A549 (cell line): ENCODE measurements at regions not wholly inside any gene's neighbourhood (a gene's known extent, or its start where the extent isn't known, plus 50 kb on each side); places are given as distances from the start of the nearest gene placed in this dataset.

Experiments used
- ATAC-seq, 2 experiments: fragments of 200-7000 bp in 1 of 2; fragments of >200 bp in 1 of 2; cut with Nextera tagmentation in 1 of 2; cut with Tn5 transposase in 1 of 2; 3 replicates each; pipeline versions ENCODE4 v1.8.0 to v1.9.1; 2018 to 2020; ENCODE audit warnings: mild to moderate bottlenecking in 1 of 2, moderate library complexity in 1 of 2
- CTCF ChIA-PET: fragments of 300-600 bp; sonication (Branson Sonifier 250); formaldehyde crosslinking; extraction: SDS; loops from one replicate; lab custom pipeline; 2021; ENCODE audit warnings: antibody characterized with exemption, inconsistent platforms; lab: Yijun Ruan, JAX
- POLR2A ChIA-PET: fragments of 350-600 bp; formaldehyde crosslinking; extraction: SDS; loops from one replicate; lab custom pipeline; 2021; ENCODE audit warnings: antibody characterized with exemption, inconsistent platforms; lab: Yijun Ruan, JAX
- DNase-seq, 2 experiments: peaks; one replicate each; pipeline versions ENCODE4 v3.0.0 to v3.0.0-alpha.2; 2011 to 2016; ENCODE audit warnings: low read depth in 1 of 2, low spot score in 1 of 2
- FAIRE-seq: peaks from 2 replicates; lab custom pipeline; 2011; peaks lifted over from hg19 to GRCh38; lab: Jason Lieb, UNC
- H3K27ac ChIP-seq, 2 experiments: fragments of >200 bp; sonication (Bioruptor Twin); formaldehyde crosslinking; 3 replicates each; pipeline ENCODE4 v1.5.1; 2016 to 2017
- H3K4me1 ChIP-seq: fragments of >200 bp; sonication (Bioruptor Twin); formaldehyde crosslinking; 3 replicates; pipeline ENCODE4 v1.6.1; 2016
- H3K4me2 ChIP-seq: fragments of >200 bp; sonication (Bioruptor Twin); formaldehyde crosslinking; 3 replicates; pipeline ENCODE4 v1.6.1; 2016
- H3K4me3 ChIP-seq: fragments of >200 bp; sonication (Bioruptor Twin); formaldehyde crosslinking; 3 replicates; pipeline ENCODE4 v1.5.1; 2016
- H3K9me3 ChIP-seq: fragments of >200 bp; sonication (Bioruptor Twin); formaldehyde crosslinking; 3 replicates; pipeline ENCODE4 v1.6.1; 2016
- BCL3 ChIP-seq: fragments of >200 bp; sonication (Bioruptor Twin); formaldehyde crosslinking; IDR thresholded peaks from 3 replicates; pipeline ENCODE4 v1.6.1; 2016
- BHLHE40 ChIP-seq: IDR thresholded peaks from 2 replicates; pipeline ENCODE4 v1.6.1; 2012; ENCODE audit warnings: low read depth, low read length, inconsistent platforms
- CBX8 ChIP-seq: fragments of 200-600 bp; sonication (generic); IDR thresholded peaks from 2 replicates; pipeline ENCODE4 v1.6.1; 2016
- CTCF ChIP-seq: fragments of >200 bp; sonication (Bioruptor Twin); formaldehyde crosslinking; IDR thresholded peaks from 3 replicates; pipeline ENCODE4 v1.5.1; 2016
- EHF ChIP-seq: fragments of 250-450 bp; sonication (Bioruptor Pico); IDR thresholded peaks from 2 replicates; pipeline ENCODE4 v1.5.0; 2020; ENCODE audit warnings: mild to moderate bottlenecking
- EP300 ChIP-seq, 2 experiments: fragments of >200 bp; sonication (Bioruptor Twin); formaldehyde crosslinking; IDR thresholded peaks; 2 replicates in 1 of 2; 3 replicates in 1 of 2; pipeline ENCODE4 v1.6.1; 2016 to 2017
- HEYL ChIP-seq: fragments of 250-450 bp; sonication (Bioruptor Pico); IDR thresholded peaks from 2 replicates; pipeline ENCODE4 v1.8.0; 2021; ENCODE audit warnings: mild to moderate bottlenecking, moderate library complexity
- HOXB13 ChIP-seq: fragments of 250-450 bp; sonication (Bioruptor Pico); IDR thresholded peaks from 2 replicates; pipeline ENCODE4 v1.5.0; 2020; ENCODE audit warnings: low read depth, mild to moderate bottlenecking, moderate library complexity
- JUNB ChIP-seq: fragments of >200 bp; sonication (Bioruptor Twin); formaldehyde crosslinking; IDR thresholded peaks from 2 replicates; pipeline ENCODE4 v1.6.1; 2016
- KDM1A ChIP-seq: fragments of 200-600 bp; sonication (generic); IDR thresholded peaks from 2 replicates; pipeline ENCODE4 v1.6.1; 2016; ENCODE audit warnings: low read depth, mild to moderate bottlenecking
- NPAS2 ChIP-seq: fragments of 250-450 bp; sonication (Bioruptor Pico); IDR thresholded peaks from 2 replicates; pipeline ENCODE4 v1.8.0; 2022; ENCODE audit warnings: mild to moderate bottlenecking, moderate library complexity, borderline replicate concordance
- PHF8 ChIP-seq: fragments of 200-600 bp; sonication (generic); IDR thresholded peaks from 2 replicates; pipeline ENCODE4 v1.6.1; 2016; ENCODE audit warnings: low read depth, mild to moderate bottlenecking, antibody characterized with exemption, moderate library complexity, borderline replicate concordance
- RCOR1 ChIP-seq: fragments of 150-350 bp; IDR thresholded peaks from 2 replicates; pipeline ENCODE4 v1.6.1; 2014; ENCODE audit warnings: antibody characterized with exemption, low read length, low read depth
- ZFP36 ChIP-seq: fragments of 450-650 bp; IDR thresholded peaks from 2 replicates; pipeline ENCODE4 v1.6.1; 2014; ENCODE audit warnings: borderline replicate concordance; ENCODE audit not compliant: partially characterized antibody
- ZNF302 ChIP-seq: fragments of 250-450 bp; sonication (Bioruptor Pico); IDR thresholded peaks from 2 replicates; pipeline ENCODE4 v1.9.0; 2021; ENCODE audit warnings: inconsistent platforms, mild to moderate bottlenecking, moderate library complexity
- WGBS: methylation state at CpG from one replicate; pipeline ENCODE4 v1.1.6; 2017; ENCODE audit errors: missing lambda C conversion rate; 5-methylcytosine and 5-hydroxymethylcytosine counted together

GRCh38 chr16:73553941-73554660 is 506.2 kb upstream of the ZFHX3 start:
- Histone ChIP-seq H3K27ac (no peak overlapping the region), H3K4me2 (no peak overlapping the region), H3K4me3 (no peak overlapping the region), H3K4me1 (no peaks in the 10 kb centered on the region), H3K9me3 (no peaks in the 10 kb centered on the region)
- DNase-seq, result no peak
- TF ChIP-seq EHF (CRISPR knock-in tag) (no peak), JUNB (no peak), PHF8 (no peak), HOXB13 (CRISPR knock-in tag) (no peak), ZFP36 (no peak)
- ChIA-PET POLR2A (no interaction called here), CTCF (no interaction called here)
- no peak for ATAC-seq
- no peak for FAIRE-seq
- WGBS, result 36% methylated on average over 10 of the region's 10 CpGs

GRCh38 chr16:73549984-73550631 is 502.2 kb upstream of the ZFHX3 start:
- CTCF ChIA-PET, result no interaction called here
- POLR2A ChIA-PET, result no interaction called here
- no peaks in the 10 kb centered on the region for H3K4me1 ChIP-seq
- TF ChIP-seq NPAS2 (CRISPR knock-in tag) (no peak), JUNB (no peak), BCL3 (no peak), ZNF302 (CRISPR knock-in tag) (no peak), BHLHE40 (no peak), CTCF (no peak)
- no peak for ATAC-seq
- no peak for FAIRE-seq
- H3K4me2 ChIP-seq, result no peak overlapping the region
- H3K9me3 ChIP-seq, result no peaks in the 10 kb centered on the region
- WGBS, result 39% methylated on average over 19 of the region's 19 CpGs
- H3K4me3 ChIP-seq, result no peak overlapping the region
- no peak overlapping the region for H3K27ac ChIP-seq
- no peak for DNase-seq

GRCh38 chr16:73547552-73548403 is 499.9 kb upstream of the ZFHX3 start:
- CTCF ChIA-PET, result interaction anchor here (0.7 kb wide), 1 partner anchor 17 kb away, joined by 4 read pairs; no protein-coding TSS in a partner anchor
- no peak for TF ChIP-seq PHF8
- peak; percentile 6 for TF ChIP-seq ZFP36
- no peak for FAIRE-seq

GRCh38 chr16:73546341-73546845 is 498.5 kb upstream of the ZFHX3 start:
- no peak for DNase-seq
- TF ChIP-seq HEYL (CRISPR knock-in tag), result no peak
- TF ChIP-seq RCOR1, result no peak
- TF ChIP-seq EP300 (IDR thresholded peaks at IDR 0.05), result no peak
- no peak for TF ChIP-seq HOXB13 (CRISPR knock-in tag)
- TF ChIP-seq KDM1A, result no peak
- TF ChIP-seq JUNB, result no peak
- TF ChIP-seq CBX8, result no peak
- POLR2A ChIA-PET, result interaction anchor here (0.7 kb wide), 1 partner anchor 412 kb away, joined by 6 read pairs; no protein-coding TSS in a partner anchor
- CTCF ChIA-PET, result interaction anchor here (0.7 to 1.5 kb wide), 3 partner anchors 14 to 1002 kb away, joined by 3 read pairs; no protein-coding TSS in a partner anchor
- no peak for FAIRE-seq
- H3K27ac ChIP-seq, result no peak overlapping the region
- WGBS, result 5% methylated on average over 11 of the region's 11 CpGs
- H3K4me2 ChIP-seq, result no peak overlapping the region
- no peak overlapping the region for H3K4me3 ChIP-seq
- no peaks in the 10 kb centered on the region for H3K9me3 ChIP-seq
- no peaks in the 10 kb centered on the region for H3K4me1 ChIP-seq
- ATAC-seq, result peak; percentile 66 to 76

More at GRCh38 chr16:73547552-73548403, 499.9 kb upstream of the ZFHX3 start:
- Histone ChIP-seq H3K4me3 (no peak overlapping the region), H3K4me1 (no peaks in the 10 kb centered on the region), H3K4me2 (no peak overlapping the region), H3K27ac (no peak overlapping the region), H3K9me3 (no peaks in the 10 kb centered on the region)
- POLR2A ChIA-PET, result no interaction called here
- WGBS, result 4% methylated on average over 9 of the region's 9 CpGs
- DNase-seq, result no peak
- no peak for ATAC-seq
